GM12878 (cell line): ENCODE measurements at regions not wholly inside any gene's neighbourhood (a gene's known extent, or its start where the extent isn't known, plus 50 kb on each side); places are given as distances from the start of the nearest gene placed in this dataset.

ENCODE experiments used
- EZH2 ChIP-seq: IDR thresholded peaks from 2 replicates; pipeline ENCODE4 v1.6.1; 2012; ENCODE audit warnings: low read depth, mild to moderate bottlenecking, control low read depth, inconsistent platforms, low read length, borderline replicate concordance; ENCODE audit not compliant: control insufficient read depth
- KLF5 ChIP-seq: fragments of 450-650 bp; IDR thresholded peaks from 2 replicates; pipeline ENCODE4 v1.6.1; 2014; ENCODE audit warnings: mild to moderate bottlenecking; ENCODE audit not compliant: partially characterized antibody
- MXI1 ChIP-seq: fragments of 150-350 bp; IDR thresholded peaks from 2 replicates; pipeline ENCODE4 v1.6.1; 2011; ENCODE audit warnings: low read depth, mild to moderate bottlenecking, inconsistent platforms, low read length, improper control_type of control experiment
- NR2C1 ChIP-seq: fragments of 450-650 bp; IDR thresholded peaks from 2 replicates; pipeline ENCODE4 v1.6.1; 2017; ENCODE audit warnings: antibody characterized with exemption, mild to moderate bottlenecking, moderate library complexity
- NRF1 ChIP-seq: conservative IDR thresholded peaks from 2 replicates; pipeline ENCODE4 v1.6.1; 2011; ENCODE audit warnings: mild to moderate bottlenecking, low read depth, low read length, improper control_type of control experiment
- POLR2AphosphoS2 ChIP-seq: IDR thresholded peaks from 2 replicates; pipeline ENCODE4 v1.6.1; 2011; ENCODE audit warnings: low read depth, mild to moderate bottlenecking, low read length, improper control_type of control experiment, moderate library complexity
- POLR2AphosphoS5 ChIP-seq: IDR thresholded peaks from 2 replicates; pipeline ENCODE4 v1.6.1; 2011; ENCODE audit warnings: mild to moderate bottlenecking, low read length, inconsistent platforms
- TF ChIP-seq, protein P1 (sequence below), 3 experiments: IDR thresholded peaks in 2 of 3; conservative IDR thresholded peaks in 1 of 3; 2 replicates each; pipeline ENCODE4 v1.5.1; 2011; ENCODE audit warnings: low read depth in 3 of 3, low read length in 3 of 3, mild to moderate bottlenecking in 3 of 3, control low read depth in 2 of 3, moderate library complexity in 2 of 3, inconsistent platforms in 1 of 3, mixed read lengths in 1 of 3; ENCODE audit not compliant: control insufficient read depth in 2 of 3, insufficient read depth in 1 of 3; ENCODE audit errors: extremely low read depth in 1 of 3
- TF ChIP-seq, protein P2 (sequence below): IDR thresholded peaks from 2 replicates; pipeline ENCODE4 v1.6.1; 2012; ENCODE audit warnings: low read depth, low read length, improper control_type of control experiment

DNA sequence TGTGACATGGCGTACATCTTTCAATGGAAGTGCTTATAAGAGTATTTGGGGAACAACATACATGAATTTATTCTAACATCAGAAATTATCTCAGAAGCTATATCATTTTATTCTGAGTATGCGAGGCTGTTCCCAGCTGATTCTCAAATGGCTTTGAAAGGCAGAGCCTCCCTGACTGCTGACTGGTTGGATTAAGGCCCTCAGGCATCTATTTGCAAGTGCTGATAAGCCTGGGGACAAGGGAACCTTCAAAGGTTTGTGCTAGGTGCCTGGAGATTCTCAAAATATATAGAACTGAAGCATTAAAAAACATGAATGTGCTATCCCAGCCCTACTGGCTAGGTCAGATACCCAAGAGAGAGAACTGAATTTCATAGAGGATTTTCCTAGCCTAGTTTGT lies 235.1 kb downstream of the LURAP1L start:
- no peak for TF ChIP-seq POLR2AphosphoS5
- no peak for TF ChIP-seq MXI1
- TF ChIP-seq, protein P1, sequence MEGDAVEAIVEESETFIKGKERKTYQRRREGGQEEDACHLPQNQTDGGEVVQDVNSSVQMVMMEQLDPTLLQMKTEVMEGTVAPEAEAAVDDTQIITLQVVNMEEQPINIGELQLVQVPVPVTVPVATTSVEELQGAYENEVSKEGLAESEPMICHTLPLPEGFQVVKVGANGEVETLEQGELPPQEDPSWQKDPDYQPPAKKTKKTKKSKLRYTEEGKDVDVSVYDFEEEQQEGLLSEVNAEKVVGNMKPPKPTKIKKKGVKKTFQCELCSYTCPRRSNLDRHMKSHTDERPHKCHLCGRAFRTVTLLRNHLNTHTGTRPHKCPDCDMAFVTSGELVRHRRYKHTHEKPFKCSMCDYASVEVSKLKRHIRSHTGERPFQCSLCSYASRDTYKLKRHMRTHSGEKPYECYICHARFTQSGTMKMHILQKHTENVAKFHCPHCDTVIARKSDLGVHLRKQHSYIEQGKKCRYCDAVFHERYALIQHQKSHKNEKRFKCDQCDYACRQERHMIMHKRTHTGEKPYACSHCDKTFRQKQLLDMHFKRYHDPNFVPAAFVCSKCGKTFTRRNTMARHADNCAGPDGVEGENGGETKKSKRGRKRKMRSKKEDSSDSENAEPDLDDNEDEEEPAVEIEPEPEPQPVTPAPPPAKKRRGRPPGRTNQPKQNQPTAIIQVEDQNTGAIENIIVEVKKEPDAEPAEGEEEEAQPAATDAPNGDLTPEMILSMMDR (IDR thresholded peaks at IDR 0.05 in 2 of 3, conservative IDR thresholded peaks at IDR 0.05 in 1 of 3; ENCODE audit: control insufficient read depth in 2 of 3, extremely low read depth in 1 of 3, insufficient read depth in 1 of 3, low read depth in 3 of 3, low read length in 3 of 3): no peak
- TF ChIP-seq NR2C1: no peak
- TF ChIP-seq POLR2AphosphoS2: no peak
- TF ChIP-seq KLF5: no peak
- no peak for TF ChIP-seq NRF1
- no peak for TF ChIP-seq EZH2
- TF ChIP-seq, protein P2, sequence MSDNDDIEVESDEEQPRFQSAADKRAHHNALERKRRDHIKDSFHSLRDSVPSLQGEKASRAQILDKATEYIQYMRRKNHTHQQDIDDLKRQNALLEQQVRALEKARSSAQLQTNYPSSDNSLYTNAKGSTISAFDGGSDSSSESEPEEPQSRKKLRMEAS: no peak
